ENCODE measurements at regions not wholly inside any gene's neighbourhood (a gene's known extent, or its start where the extent isn't known, plus 50 kb on each side); places are given as distances from the start of the nearest gene placed in this dataset.

DNA sequence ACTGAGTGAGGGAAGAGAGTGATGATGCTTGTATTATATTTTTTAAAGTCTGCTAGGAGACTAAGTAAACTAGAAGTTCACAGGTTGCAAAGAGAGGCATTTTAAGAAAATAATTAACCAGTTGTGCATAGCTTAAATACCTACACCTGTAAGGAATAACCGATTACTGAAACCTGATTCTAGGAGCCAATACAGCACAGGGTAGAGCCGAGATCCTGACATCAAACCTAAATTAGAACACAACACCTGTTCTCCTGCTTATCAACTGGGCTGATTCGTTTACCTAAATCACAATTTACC is 54.8 kb downstream of the EPRS1 start:
- DNase-seq (ENCODE audit: low read depth in 1 of 2, low spot score in 2 of 2) (no peak), FAIRE-seq (no peak)
- Histone ChIP-seq H3K23ac (ENCODE audit: insufficient read length) (no peak overlapping the region), H2BK15ac (ENCODE audit: low read length) (no peak overlapping the region), H3K9ac (replicated peaks in 1 of 4; ENCODE audit: extremely low read depth in 1 of 4, low read depth in 3 of 4, low read length in 3 of 4) (no peak overlapping the region), H2BK20ac (ENCODE audit: low read length) (no peak overlapping the region), H3K79me2 (ENCODE audit: control insufficient read depth in 1 of 2, insufficient read depth in 2 of 2, low read length in 2 of 2) (no peaks in the 10 kb centered on the region), H3K56ac (replicated peaks; ENCODE audit: insufficient read length, low read depth, low read length) (no peak overlapping the region), H3K18ac (ENCODE audit: extremely low read depth, low read length) (no peak overlapping the region), H3K27me3 (replicated peaks in 1 of 4; ENCODE audit: control insufficient read depth in 3 of 4, extremely low read depth in 1 of 4, insufficient read depth in 3 of 4, low read length in 3 of 4) (no peaks in the 10 kb centered on the region), H2BK120ac (replicated peaks; ENCODE audit: low read depth, low read length) (no peak overlapping the region), H4K91ac (replicated peaks; ENCODE audit: insufficient read length, low read length) (no peak overlapping the region), H4K8ac (ENCODE audit: extremely low read depth, insufficient read depth, low read length) (no peak overlapping the region), H3K36me3 (ENCODE audit: control insufficient read depth in 2 of 4, insufficient read depth in 4 of 4, low read length in 3 of 4) (peaks cover 3 to 43% (median 21%) of the 10 kb centered on the region in 4 experiments; a peak in 6 of 8 replicates), H3K4me2 (ENCODE audit: insufficient read depth in 1 of 2, low read depth in 2 of 2, low read length in 2 of 2) (no peak overlapping the region), H2BK12ac (ENCODE audit: low read depth, low read length) (no peak overlapping the region), H3K27ac (ENCODE audit: low read depth, low read length) (no peak overlapping the region), H2AFZ (ENCODE audit: low read length) (no peak overlapping the region), H2AK5ac (ENCODE audit: low read depth, low read length) (no peak overlapping the region), H3K4me1 (replicated peaks in 1 of 4; ENCODE audit: control insufficient read depth in 3 of 4, insufficient read depth in 4 of 4, low read length in 3 of 4) (no peaks in the 10 kb centered on the region), H2BK5ac (ENCODE audit: low read depth, low read length) (no peak overlapping the region), H4K5ac (ENCODE audit: insufficient read length, low read depth, low read length) (no peak overlapping the region), H3K9me3 (ENCODE audit: insufficient read depth in 2 of 2, low read depth in 1 of 2, low read length in 1 of 2) (no peaks in the 10 kb centered on the region), H3K23me2 (ENCODE audit: low read depth, low read length) (no peaks in the 10 kb centered on the region), H4K20me1 (replicated peaks in 1 of 2; ENCODE audit: control insufficient read depth in 1 of 2, insufficient read depth in 2 of 2, low read length in 2 of 2) (peaks cover 0 to 1% of the 10 kb centered on the region in 2 experiments), H3K4me3 (ENCODE audit: extremely low read depth in 1 of 4, insufficient read depth in 2 of 4, low read depth in 3 of 4, low read length in 4 of 4) (no peak overlapping the region), H3K4ac (replicated peaks; ENCODE audit: insufficient read length, low read depth, low read length) (no peak overlapping the region), H3K79me1 (ENCODE audit: low read depth, low read length) (no peaks in the 10 kb centered on the region), H3K14ac (ENCODE audit: insufficient read length) (no peak overlapping the region)
- 86% methylated on average over 3 of the region's 3 CpGs; no CpG with 5 or more reads in 1 of the 2 experiments for WGBS, 2 experiments (ENCODE audit: extremely low coverage in 1 of 2, insufficient coverage in 1 of 2, insufficient read length in 1 of 2, insufficient replicate concordance in 2 of 2, low coverage in 1 of 2, low lambda C conversion rate in 2 of 2, missing lambda C conversion rate in 1 of 2)
- ChIA-PET POLR2A (ENCODE audit: partially characterized antibody) (interaction anchor here (1.2 kb wide), 1 partner anchor 12 kb away, joined by 4 read pairs; no protein-coding TSS in a partner anchor), CTCF (ENCODE audit: partially characterized antibody) (interaction anchor here (0.7 to 4.6 kb wide), 17 partner anchors 11 to 153 kb away, joined by 3 to 21 read pairs (median 3); no protein-coding TSS in a partner anchor)
- TF ChIP-seq CBX8 (IDR thresholded peaks at IDR 0.05; ENCODE audit: borderline replicate concordance, low read depth, low read length) (no peak), CBX5 (IDR thresholded peaks at IDR 0.05; ENCODE audit: low read depth, low read length) (no peak), TEAD4 (IDR thresholded peaks at IDR 0.05; ENCODE audit: low read depth, low read length) (no peak), SP4 (IDR thresholded peaks at IDR 0.05; ENCODE audit: low read length) (no peak), TAF7 (optimal IDR thresholded peaks at IDR 0.05; ENCODE audit: borderline replicate concordance, low read depth, low read length) (no peak), POU5F1 (IDR thresholded peaks at IDR 0.05; ENCODE audit: low read depth, low read length) (no peak), BACH1 (IDR thresholded peaks at IDR 0.05; ENCODE audit: low read length) (no peak), FOSL1 (IDR thresholded peaks at IDR 0.05; ENCODE audit: insufficient read depth, low read depth, low read length) (no peak)
- TF ChIP-seq, protein P1, sequence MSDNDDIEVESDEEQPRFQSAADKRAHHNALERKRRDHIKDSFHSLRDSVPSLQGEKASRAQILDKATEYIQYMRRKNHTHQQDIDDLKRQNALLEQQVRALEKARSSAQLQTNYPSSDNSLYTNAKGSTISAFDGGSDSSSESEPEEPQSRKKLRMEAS (IDR thresholded peaks at IDR 0.05) = no peak
- TF ChIP-seq, protein P2, sequence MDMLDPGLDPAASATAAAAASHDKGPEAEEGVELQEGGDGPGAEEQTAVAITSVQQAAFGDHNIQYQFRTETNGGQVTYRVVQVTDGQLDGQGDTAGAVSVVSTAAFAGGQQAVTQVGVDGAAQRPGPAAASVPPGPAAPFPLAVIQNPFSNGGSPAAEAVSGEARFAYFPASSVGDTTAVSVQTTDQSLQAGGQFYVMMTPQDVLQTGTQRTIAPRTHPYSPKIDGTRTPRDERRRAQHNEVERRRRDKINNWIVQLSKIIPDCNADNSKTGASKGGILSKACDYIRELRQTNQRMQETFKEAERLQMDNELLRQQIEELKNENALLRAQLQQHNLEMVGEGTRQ (IDR thresholded peaks at IDR 0.05; ENCODE audit: low read length) = no peak
